IMR-90 (cell line): ENCODE measurements at regions not wholly inside any gene's neighbourhood (a gene's known extent, or its start where the extent isn't known, plus 50 kb on each side); places are given as distances from the start of the nearest gene placed in this dataset.

Source experiments
- CHD1 ChIP-seq: IDR thresholded peaks from 2 replicates; pipeline ENCODE4 v1.6.1; 2012; ENCODE audit warnings: low read depth, low read length, improper control_type of control experiment
- CTCF ChIP-seq: conservative IDR thresholded peaks from 2 replicates; pipeline ENCODE4 v1.5.1; 2012; ENCODE audit warnings: mild to moderate bottlenecking, low read depth, low read length, improper control_type of control experiment
- ELK1 ChIP-seq: fragments of 150-350 bp; IDR thresholded peaks from 2 replicates; pipeline ENCODE4 v1.6.1; 2016; ENCODE audit warnings: low read depth, mild to moderate bottlenecking, low read length, moderate library complexity, borderline replicate concordance
- MAZ ChIP-seq: IDR thresholded peaks from 2 replicates; pipeline ENCODE4 v1.6.1; 2012; ENCODE audit warnings: low read depth, mild to moderate bottlenecking, low read length, improper control_type of control experiment, moderate library complexity, borderline replicate concordance
- MXI1 ChIP-seq: IDR thresholded peaks from 2 replicates; pipeline ENCODE4 v1.6.1; 2012; ENCODE audit warnings: low read depth, mild to moderate bottlenecking, low read length, moderate library complexity, borderline replicate concordance
- POLR2A ChIP-seq: IDR thresholded peaks from 2 replicates; pipeline ENCODE4 v1.6.1; 2012; ENCODE audit warnings: mild to moderate bottlenecking, low read depth, low read length
- RAD21 ChIP-seq: IDR thresholded peaks from 2 replicates; pipeline ENCODE4 v1.6.1; 2012; ENCODE audit warnings: low read length, improper control_type of control experiment
- RCOR1 ChIP-seq: IDR thresholded peaks from 2 replicates; pipeline ENCODE4 v1.6.1; 2012; ENCODE audit warnings: mild to moderate bottlenecking, low read length, improper control_type of control experiment; ENCODE audit not compliant: insufficient replicate concordance
- USF2 ChIP-seq: fragments of 150-350 bp; IDR thresholded peaks from 2 replicates; pipeline ENCODE4 v1.6.1; 2017; ENCODE audit warnings: mild to moderate bottlenecking, antibody characterized with exemption, low read length, low read depth

GRCh38 chr4:123940604-123941003 is 544.0 kb downstream of the SPRY1 start:
- TF ChIP-seq CTCF, result no peak
- TF ChIP-seq ELK1, result no peak
- TF ChIP-seq CHD1, result no peak
- TF ChIP-seq RCOR1, result no peak
- no peak for TF ChIP-seq POLR2A
- TF ChIP-seq MXI1, result no peak
- TF ChIP-seq RAD21, result no peak
- TF ChIP-seq USF2, result no peak
- TF ChIP-seq MAZ, result no peak
